NT2/D1 (cell line): ENCODE measurements at regions not wholly inside any gene's neighbourhood (a gene's known extent, or its start where the extent isn't known, plus 50 kb on each side); places are given as distances from the start of the nearest gene placed in this dataset.

ENCODE experiments used
- SUZ12 ChIP-seq: IDR thresholded peaks from 2 replicates; pipeline ENCODE4 v1.6.1; 2011; ENCODE audit not compliant: insufficient read length, insufficient read depth; ENCODE audit errors: extremely low read depth
- YY1 ChIP-seq: IDR thresholded peaks from 2 replicates; pipeline ENCODE4 v1.6.1; 2011; ENCODE audit not compliant: insufficient read length, insufficient read depth
- ZNF274 ChIP-seq: IDR thresholded peaks from 2 replicates; pipeline ENCODE4 v1.6.1; 2011; ENCODE audit warnings: mild to moderate bottlenecking, low read depth, low read length

DNA sequence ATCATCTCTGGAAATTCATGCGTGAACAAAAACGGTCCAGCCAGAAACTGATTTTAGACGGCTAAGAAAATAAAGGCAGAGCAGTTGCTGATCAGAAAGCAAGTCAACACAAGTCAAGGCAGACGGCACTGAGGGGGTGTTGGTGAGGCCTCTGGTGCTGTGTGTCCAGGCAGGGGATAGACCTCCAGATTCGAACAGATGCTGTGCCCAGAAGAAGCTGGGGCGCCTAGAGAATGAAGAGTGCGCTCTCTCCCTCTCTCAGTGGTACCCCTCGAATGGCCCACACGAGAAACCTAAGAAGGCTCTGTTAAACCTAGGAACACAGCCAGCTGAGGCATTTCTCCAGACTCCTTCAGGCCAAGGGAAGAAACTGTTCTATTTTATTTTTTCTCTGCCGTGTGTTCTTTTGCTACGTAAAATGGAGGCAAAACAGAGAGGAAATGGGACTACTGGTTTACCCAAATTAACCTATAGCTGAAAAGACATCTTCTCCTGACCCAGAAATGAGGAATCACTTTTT is 178.3 kb downstream of the PMP22 start:
- TF ChIP-seq ZNF274 (no peak), YY1 (no peak), SUZ12 (no peak)
